HG02678 (cell line): ENCODE measurements at regions not wholly inside any gene's neighbourhood (a gene's known extent, or its start where the extent isn't known, plus 50 kb on each side); places are given as distances from the start of the nearest gene placed in this dataset.

ENCODE experiments used
- ATAC-seq: cut with Tn5 transposase; IDR thresholded peaks from one replicate; pipeline ENCODE4 v1.9.1; 2021; ENCODE audit warnings: mild to moderate bottlenecking, moderate library complexity; ENCODE audit not compliant: unreplicated experiment

- ATAC-seq: no peak
These were observed 873.8 kb upstream of the GCFC2 start for GRCh38 chr2:76584474-76584873.

- ATAC-seq: no peak
These were observed 869.2 kb upstream of the GCFC2 start for GRCh38 chr2:76579911-76580310.

GRCh38 chr2:76572981-76573380, 862.3 kb upstream of the GCFC2 start:
- no peak for ATAC-seq

- ATAC-seq: no peak
These were observed 859.1 kb upstream of the GCFC2 start for GRCh38 chr2:76569819-76570218.

- no peak for ATAC-seq
These were observed 856.8 kb upstream of the GCFC2 start for GRCh38 chr2:76567478-76567877.

GRCh38 chr2:76564734-76565133, 854.0 kb upstream of the GCFC2 start:
- no peak for ATAC-seq

GRCh38 chr2:76563730-76564129, 853.0 kb upstream of the GCFC2 start:
- no peak for ATAC-seq

- ATAC-seq: no peak
These were observed 847.4 kb upstream of the GCFC2 start for GRCh38 chr2:76558157-76558556.

- ATAC-seq: no peak
These were observed 845.3 kb upstream of the GCFC2 start for GRCh38 chr2:76556018-76556417.

- ATAC-seq: no peak
These were observed 835.5 kb upstream of the GCFC2 start for GRCh38 chr2:76546207-76546606.

- no peak for ATAC-seq
These were observed 834.2 kb upstream of the GCFC2 start for GRCh38 chr2:76544901-76545300.

- no peak for ATAC-seq
These were observed 806.8 kb upstream of the GCFC2 start for GRCh38 chr2:76517574-76517909.

GRCh38 chr2:76516861-76517573, 806.3 kb upstream of the GCFC2 start:
- no peak for ATAC-seq

GRCh38 chr2:76512201-76512820, 801.6 kb upstream of the GCFC2 start:
- ATAC-seq: no peak

- ATAC-seq: no peak
These were observed 795.8 kb upstream of the GCFC2 start for GRCh38 chr2:76506538-76506937.

GRCh38 chr2:76501641-76502040, 790.9 kb upstream of the GCFC2 start:
- ATAC-seq: no peak

GRCh38 chr2:76498360-76498759, 787.6 kb upstream of the GCFC2 start:
- no peak for ATAC-seq

GRCh38 chr2:76491503-76491902, 780.8 kb upstream of the GCFC2 start:
- no peak for ATAC-seq

GRCh38 chr2:76478266-76479035, 767.7 kb upstream of the GCFC2 start:
- no peak for ATAC-seq

- ATAC-seq: no peak
These were observed 762.2 kb upstream of the GCFC2 start for GRCh38 chr2:76472946-76473345.

- ATAC-seq: no peak
These were observed 758.4 kb upstream of the GCFC2 start for GRCh38 chr2:76469066-76469465.

- no peak for ATAC-seq
These were observed 756.6 kb upstream of the GCFC2 start for GRCh38 chr2:76467326-76467725.
